Kidney capillary endothelial cell (primary cell): ENCODE measurements at regions not wholly inside any gene's neighbourhood (a gene's known extent, or its start where the extent isn't known, plus 50 kb on each side); places are given as distances from the start of the nearest gene placed in this dataset.

ENCODE experiments used
- DNase-seq: peaks from one replicate; pipeline ENCODE4 v3.0.0-alpha.2; 2018; ENCODE audit warnings: low spot score

DNA sequence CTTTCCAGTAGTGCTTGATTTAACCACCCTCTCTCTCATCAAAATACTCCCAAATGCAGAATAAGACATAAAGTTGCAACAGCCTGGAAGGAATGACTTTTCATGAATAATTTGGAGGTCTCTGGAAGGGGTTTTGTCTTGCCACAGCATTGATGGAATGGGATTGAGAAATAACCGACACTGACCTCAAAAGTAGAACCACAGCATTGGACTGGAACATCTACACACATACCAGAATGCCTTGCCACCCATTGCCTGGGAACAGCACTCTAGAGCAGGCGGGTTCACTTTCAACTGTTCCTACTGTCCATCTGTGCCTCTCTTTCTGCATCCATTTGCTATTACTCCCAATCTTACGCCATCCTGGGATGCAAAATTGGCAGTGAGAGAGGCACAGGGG lies 149.1 kb upstream of the USP24 start:
- no peak for DNase-seq

DNA sequence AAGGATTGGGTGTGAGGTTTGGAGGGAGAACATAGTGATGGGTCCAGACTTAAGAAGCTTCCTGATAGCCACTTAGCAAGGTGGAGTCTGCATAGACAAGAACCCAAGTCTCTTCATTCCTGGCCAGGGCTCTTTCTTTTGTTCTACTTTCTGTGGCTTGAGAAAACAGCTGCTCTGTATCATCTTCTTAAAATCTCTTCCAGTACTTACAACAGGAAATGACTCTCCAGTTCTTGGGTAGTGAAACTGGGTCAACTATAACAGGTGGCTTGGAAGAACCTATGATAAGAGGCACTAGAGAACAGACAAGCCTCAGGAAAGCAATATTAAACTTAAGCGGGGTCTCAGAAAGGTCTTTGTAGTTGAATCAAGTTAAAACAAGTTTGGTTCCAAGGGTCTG lies 148.1 kb upstream of the USP24 start:
- DNase-seq, result no peak

DNA sequence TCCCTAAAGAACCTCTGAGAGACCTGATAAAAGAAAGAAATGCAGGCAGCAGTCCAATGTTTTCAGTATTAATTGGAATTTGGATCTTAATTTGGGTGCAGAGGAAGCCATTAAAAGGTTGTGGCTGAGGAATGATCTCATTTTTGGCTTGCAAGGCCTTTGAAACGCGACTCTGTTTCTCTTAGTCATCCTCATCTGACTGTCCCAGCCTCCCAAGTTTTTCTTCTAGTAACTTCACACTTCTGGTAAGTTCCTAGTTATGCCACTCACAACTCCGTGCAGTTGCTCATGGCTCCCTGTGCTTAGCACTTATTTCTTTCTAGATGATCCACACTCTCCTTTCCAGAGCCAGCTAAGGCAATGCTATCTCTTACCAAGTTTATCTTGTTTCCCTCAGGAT lies 147.4 kb upstream of the USP24 start:
- no peak for DNase-seq

DNA sequence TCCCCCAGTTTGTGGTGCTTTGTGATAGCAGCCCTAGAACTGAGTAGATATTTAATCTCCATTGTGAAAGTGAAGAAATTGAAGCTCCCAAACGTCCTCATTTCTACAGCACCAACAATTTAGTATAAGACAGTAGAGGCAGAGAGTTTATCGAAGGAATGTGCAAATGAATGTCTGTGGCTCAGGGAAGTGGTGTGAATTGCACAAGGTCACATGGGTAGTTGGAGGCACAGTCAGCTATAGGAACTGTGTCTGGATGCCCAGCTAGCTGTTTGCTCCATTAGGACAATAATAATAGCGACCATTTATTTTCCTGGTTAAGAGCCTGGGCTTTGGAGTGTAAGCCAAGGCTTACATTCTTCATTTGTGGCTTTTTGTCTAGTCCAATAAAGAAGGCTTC lies 144.4 kb upstream of the USP24 start:
- DNase-seq, result no peak

DNA sequence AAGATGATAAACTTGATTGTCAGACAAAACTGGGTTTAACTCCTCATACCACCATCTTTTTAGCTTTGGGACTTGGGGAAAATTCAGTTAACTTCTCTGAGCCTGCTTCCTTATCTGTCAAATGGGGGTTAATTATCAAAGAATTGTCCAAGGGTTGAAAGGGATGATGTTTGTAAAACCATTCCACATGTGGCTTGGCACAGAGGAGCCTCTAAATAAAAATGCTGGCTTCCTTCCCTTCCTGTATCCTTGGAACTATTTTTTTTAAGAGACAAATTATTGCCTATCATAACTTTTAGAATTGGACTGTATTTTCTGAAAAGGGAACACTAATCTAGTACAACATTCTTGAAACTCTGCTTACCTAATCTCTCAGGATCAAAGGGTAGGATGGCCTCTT lies 143.4 kb upstream of the USP24 start:
- DNase-seq, result no peak

DNA sequence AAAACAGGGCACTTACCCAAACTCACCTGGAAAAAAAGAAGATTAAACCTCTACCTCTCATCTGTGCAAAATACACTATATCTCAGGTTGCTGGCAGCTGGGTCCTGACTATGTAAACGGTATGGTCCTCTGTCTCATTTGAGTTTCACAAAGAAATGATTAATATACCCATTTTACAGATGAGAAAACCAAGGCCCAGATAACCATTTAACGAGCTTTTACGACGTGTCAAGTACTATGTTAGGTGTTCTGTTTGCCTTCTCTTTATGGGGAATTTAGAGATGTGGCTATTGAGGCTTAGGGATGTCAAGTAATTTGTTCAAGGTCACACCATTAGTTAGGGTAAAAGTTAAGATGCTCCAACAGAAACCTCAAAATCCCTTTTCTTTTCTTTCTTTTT lies 140.4 kb upstream of the USP24 start:
- no peak for DNase-seq

DNA sequence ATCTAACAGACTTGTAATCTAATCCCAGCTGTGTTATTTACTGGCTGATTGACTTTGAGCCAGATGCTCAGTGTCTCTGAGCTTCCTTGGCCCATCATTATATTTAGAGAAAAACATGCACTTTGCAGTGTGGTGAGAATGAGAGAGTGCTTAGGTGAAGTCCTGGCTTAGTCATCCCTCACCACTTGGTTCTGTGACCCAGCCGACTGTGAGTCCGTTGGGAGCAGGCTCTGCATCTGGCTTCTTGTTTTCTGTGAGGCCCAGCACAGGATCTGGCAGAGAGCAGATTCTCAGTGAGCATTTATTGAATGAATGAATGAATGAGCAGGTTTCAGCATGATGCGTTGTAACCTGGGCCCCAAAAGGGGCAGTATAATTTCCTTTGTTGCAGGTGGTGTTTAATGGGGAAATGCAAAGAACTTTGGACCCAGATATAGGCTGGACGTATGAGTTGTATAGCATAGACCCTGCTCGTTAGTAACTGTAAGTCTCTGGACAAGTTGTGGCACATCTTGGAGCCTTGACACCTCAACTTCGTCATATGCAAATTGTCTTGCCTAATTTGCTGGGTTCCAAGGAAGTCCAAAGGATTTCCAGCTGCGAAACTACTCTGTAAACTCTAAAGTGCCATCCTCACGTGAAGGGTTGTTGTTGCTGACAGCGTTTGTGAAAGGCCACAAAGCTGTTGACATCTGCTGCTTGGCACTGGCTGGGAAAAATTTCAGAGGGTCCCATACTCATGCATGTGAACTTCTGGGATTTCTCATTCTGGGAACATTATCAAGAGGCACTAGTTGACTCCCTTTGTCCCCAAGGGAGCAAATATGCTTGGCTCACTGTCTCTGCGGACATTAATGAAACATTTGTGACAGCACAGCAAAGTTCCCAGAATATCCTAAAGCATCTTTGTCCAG lies 138.8 kb upstream of the USP24 start:
- DNase-seq, result no peak

DNA sequence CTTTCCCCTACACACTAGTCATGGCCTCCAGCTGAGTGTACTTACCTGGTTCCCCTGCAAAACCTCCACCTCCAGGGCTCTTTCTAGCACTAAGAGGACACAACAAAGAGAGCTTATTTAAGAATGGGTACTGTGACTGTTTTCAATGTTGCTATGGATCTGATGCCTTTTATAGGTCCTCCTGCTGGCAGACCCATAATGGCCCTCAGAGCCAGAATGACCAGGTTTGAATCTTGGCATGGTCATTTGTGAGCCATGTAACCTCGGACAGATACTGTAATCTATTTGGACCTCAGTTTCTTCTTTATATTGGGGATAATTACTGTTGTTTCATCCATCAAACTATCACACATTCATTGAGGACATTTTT lies 137.6 kb upstream of the USP24 start:
- DNase-seq, result no peak

DNA sequence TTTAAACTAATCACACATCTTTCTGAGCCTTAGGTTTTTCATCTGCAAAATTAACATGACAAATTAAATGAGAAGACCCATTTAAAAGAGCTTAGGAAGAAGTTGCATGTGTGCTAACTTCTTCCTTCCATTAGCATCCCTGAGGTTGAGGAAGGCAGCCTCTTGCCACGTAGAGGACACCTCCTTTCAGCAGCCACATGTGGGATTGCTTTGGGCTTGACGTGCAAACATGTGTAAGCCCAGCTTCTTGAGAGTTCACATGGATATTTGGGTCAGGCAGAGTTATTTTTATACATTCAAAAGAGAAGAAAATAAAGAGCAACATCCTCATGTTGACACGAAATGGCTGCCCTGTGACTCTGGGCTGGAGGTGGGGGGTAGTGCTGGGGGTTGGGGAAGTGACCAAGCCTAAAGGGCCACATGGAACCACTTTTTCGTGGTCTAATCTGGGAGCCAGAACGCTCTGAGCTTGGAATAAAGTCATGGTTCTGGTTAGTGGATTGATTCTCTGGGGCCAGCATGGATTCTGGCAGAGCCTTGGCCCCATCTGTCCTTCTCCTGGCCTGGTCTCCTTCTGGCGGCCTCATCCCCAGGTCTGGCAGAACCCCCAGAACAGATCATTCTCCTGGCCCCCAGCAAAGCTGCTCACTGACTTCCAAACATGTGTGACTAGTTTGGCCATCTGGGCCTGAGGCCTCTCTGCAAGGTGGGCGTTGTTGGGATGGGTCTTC lies 137.1 kb upstream of the USP24 start:
- DNase-seq, result no peak

DNA sequence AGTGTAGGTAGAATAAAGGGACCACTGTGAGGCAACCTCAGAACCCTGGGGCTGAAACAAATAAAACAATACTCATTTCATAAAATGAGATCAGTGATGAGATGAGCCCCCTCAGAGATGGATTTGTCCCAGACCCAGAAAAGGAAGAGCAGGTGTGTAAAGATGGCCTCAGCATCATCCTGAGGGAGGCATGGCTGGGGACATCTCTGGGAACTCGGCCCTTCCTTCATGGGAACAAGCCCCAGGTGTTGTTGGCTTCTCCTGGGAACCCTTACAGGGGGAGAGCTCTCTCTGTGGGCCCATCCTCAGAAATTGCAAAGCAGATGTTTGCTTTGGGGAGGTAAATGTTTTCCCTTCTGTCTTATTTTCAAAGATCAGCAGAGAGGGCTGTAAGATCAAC lies 133.2 kb upstream of the USP24 start:
- DNase-seq, result no peak

DNA sequence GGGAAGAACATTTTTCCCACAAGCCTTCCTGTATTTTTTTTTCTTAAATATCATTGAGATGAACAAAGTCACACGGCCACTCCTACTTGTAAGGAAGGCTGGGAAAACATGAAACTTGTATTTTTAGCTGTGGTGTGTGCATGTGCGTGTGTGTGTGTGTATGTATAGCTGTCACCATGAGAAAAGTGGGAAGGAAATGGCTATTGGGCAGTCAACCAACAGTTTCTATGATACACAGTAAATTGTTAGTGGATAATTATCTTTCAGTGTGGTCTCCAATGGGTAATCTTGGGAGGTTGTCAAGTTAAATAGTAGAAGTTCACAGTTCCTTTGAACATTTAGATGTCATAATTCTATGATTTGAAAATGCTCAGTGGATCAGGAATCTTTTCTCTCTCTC lies 132.7 kb upstream of the USP24 start:
- no peak for DNase-seq

DNA sequence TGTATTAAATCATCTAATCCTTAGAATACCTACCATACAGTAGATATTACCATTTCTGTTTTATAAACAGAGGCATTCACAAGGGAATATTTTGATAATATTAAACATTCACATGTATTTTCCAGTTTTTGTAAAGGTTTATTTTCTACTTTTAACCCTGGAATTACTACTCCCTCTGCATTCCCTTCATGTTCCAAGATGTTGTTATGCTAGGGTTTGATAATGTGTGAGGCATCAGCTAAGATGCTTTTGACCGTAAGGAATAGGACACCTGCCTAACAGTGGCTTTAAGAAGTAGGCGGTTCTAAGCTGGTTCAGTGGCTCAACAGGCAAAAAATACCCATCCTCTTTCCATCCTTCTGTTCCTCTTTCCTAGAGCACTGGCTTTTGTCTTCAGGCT lies 131.9 kb upstream of the USP24 start:
- no peak for DNase-seq

DNA sequence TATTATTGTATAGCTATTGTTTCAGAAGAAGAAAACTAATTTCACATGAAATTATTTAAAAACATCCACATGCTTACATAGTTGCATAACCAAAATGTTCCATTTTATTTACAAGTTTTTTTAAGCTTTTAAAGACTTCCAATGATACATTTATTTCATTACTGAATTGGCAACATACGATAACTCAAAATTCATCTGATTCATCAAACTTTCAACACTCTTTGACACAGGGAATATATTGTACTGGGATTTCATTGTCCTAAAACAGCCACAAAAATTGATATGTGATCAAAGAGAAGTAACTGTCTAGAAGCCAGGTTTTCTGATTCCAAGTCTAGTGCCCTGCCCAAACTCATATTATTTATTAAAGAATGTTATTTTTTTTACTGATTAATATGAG lies 131.4 kb upstream of the USP24 start:
- no peak for DNase-seq

DNA sequence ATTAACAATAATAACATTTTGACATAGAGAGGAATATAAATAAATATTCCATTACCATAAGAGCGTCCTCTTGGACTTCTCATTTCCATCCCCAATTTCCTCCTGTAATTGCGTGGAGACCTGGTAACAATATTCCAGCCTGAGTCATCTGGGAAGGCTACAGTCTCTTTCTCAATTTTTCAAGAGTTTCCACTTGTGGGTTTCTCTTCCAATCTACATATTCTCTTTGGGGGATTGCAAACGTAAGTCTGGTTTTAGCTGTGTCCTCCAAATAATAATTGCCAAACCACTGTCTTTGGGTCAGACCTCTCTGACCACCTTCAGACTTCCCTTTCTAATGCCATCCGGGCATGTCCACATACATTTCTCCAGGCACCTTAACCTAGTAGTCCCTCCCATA lies 124.5 kb upstream of the USP24 start:
- DNase-seq, result no peak

DNA sequence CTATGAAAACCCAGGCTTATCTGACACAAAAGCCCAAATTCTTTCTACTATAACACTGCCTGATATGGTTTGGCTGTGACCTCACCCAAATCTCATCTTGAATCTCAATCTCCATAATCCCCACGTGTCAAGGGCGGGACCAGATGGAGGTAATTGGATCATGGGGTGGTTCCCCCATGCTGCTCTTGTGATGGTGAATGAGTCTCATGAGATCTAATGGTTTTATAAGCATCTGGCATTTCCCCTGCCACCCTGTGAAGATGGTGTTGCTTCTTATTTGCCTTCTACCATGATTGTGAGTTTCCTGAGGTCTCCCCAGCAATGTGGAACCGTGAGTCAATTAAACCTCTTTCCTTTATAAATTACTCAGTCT lies 123.3 kb upstream of the USP24 start:
- DNase-seq, result no peak

DNA sequence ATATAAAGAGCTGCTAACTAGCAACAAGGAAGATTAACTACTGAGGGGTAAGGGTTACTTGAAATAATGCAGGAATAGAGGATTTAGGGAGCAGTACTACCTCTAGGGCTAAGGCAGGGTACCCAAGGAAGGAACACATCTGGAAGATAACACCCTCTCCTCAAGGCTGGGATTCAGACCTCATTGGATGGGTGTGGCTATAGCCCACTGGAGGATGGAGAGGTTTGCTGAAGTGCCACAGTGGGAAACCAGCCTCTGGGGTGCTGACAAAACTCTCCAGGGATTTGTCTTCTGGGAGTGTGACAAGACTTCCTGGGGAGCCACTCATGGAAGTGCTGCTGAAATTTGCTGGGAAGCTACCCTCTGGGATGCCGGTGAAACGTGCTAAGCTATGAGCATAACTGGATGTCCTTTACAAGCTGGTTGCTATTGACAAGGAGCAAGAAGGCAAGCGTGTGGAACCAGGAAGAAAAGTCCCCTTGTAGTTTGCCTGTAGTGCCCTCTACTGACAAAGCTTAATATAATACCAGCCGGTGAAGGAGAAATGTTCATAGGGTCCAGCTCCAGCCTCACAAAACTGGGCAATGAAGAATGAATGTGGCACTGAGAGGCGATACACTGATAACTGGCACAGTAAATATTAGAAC lies 122.8 kb upstream of the USP24 start:
- DNase-seq, result peak; percentile 82

DNA sequence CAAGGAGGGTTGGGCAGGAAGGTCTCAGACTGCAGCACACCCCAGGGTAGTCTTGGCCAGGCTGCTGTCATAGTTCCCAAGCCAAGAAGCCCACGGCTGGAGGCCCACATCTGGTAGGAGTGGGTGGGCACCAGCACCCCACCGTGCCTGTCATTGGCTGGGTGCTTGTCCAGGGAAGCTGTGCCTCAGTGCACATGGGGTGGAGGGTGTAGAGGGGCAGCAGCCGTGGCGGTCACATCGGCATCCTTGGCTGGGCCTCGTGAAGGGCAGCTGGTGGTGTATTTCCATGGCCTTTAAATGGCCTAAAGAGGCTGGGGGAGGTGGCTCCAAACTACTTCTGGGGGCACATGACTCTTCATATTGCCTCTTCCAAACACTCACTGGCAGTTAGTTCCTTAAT lies 119.6 kb upstream of the USP24 start:
- DNase-seq, result no peak

DNA sequence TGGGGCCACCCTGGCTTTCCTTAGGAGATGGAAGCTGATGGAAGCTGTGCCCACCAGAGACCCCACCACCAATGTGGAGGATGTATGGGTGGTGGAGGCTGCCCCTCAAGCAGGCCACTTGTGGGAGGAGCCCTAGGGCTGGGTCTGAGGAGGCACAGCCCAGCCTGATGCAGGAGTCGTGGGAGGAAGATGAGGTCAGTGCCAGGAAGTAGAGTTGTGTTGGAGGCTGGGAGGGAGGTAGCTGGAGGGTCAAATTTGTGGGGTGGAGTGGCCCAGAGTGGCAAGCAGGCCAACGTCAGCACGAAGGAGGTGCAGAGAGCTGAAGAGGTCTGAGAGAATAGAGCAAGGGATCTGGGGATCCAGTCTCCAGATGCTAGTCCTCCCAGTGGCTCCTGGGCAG lies 119.0 kb upstream of the USP24 start:
- peak; percentile 57 for DNase-seq

DNA sequence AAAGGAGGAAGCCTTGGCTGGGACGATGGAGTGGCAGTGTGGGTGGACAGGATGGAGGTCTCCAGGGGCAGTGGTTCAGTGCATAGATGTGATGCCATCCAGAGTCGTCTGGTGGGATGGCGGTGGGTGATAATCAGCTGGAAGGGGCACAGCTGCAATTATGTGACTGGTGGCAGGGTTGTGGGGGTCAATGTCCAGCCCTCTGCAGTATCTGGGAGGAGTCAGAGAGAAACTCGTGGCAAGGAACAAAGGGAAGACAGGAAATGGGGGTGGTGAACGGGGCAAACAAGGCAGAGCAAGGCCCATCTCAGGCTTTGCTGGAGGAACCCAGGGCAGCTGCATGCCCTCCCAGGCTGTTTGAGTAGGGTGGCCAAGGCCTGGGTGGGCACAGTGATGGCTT lies 118.3 kb upstream of the USP24 start:
- no peak for DNase-seq

DNA sequence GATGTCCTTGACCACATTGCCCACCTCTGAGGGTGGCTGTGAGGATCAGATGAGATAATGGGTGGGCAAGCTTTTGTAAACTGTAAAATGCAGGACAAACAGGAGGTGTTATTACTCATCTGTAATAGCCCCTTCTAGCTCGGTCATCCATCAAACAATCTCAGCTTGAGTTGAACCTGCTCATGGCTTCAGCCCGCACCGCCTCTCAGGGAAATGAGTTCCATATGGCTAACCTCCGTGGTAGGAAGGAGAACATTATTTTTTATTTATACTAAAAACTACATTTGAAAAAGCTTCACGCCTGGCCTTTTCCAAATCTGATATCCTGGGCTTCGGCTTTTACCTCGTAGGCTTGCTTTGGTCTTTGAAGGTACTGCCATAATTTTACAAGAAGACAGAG lies 116.2 kb upstream of the USP24 start:
- DNase-seq, result no peak

DNA sequence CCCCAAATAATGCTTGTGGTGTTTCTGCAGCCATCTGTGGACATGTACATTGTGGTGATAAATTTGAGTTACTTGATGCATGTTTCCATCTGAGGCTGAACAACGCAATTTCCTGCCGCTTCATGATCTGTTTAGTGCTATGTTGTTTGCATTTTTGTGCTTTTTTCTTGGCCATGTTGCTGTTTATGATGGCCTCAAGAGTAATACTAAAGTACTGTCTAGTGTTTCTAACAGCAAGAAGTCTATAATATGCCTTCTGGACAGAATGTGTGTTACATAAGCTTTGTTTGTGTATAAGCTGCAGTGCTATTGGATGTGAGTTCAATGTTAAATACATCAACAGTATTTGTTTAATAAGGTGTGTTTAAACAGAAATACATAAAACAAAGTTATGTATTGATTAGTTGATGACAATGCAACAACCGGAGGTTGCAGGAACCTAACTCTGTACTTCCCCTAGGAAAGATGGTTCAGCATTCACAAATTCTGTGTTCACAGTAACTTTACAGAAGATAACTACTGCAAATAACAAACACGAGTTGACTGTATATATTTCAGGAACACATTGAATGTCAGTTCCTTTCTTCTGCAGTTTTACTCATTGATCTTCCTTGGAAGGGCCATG lies 114.8 kb upstream of the USP24 start:
- DNase-seq, result no peak

DNA sequence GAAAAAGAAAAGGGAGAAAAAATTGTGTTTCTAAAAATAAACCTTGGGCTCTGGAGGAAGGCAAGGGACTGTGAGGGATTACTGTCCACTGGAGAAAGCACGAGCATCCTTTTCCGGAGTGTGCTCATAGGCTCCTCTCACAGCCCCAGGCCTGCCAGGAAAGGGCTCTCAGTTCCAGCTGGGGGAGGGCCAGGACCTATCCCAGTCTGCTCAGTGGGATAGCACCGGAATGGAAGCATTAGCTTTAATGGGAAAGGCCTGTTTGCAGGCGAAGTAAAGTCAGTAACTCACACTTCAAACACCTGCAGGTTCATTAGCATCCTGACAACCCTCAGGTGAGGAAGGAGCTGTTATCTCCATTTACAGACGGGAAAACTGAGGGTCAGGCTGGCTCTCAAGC lies 113.9 kb upstream of the USP24 start:
- peak; percentile 68 for DNase-seq
